ENCODE measurements at regions not wholly inside any gene's neighbourhood (a gene's known extent, or its start where the extent isn't known, plus 50 kb on each side); places are given as distances from the start of the nearest gene placed in this dataset.

DNA sequence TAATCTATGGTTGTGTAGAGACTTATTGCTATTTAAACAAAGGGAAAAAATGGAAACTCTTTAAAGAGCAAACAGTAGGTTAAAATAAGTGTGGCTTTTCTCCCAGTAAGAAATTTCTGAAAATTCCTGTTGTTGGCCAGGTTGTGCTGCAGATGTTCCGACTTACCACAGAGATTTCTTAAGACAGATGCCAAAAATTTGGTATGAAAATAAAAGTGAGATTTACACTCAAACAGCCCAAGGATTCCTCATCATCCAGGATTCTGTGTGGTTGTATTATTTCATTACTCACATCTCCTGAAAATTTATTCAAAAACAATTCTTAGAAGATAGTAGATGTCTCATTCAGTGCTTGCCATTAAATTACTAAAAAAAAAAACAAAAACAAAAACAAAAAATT lies 296.7 kb upstream of the PTBP2 start:
- no peak for TF ChIP-seq CTCF (IDR thresholded peaks at IDR 0.05; ENCODE audit: insufficient read depth, low read depth, low read length)
- no peak overlapping the region for H3K4me3 ChIP-seq (ENCODE audit: low read depth, low read length)
- DNase-seq (ENCODE audit: low read depth), result peak; percentile 10

DNA sequence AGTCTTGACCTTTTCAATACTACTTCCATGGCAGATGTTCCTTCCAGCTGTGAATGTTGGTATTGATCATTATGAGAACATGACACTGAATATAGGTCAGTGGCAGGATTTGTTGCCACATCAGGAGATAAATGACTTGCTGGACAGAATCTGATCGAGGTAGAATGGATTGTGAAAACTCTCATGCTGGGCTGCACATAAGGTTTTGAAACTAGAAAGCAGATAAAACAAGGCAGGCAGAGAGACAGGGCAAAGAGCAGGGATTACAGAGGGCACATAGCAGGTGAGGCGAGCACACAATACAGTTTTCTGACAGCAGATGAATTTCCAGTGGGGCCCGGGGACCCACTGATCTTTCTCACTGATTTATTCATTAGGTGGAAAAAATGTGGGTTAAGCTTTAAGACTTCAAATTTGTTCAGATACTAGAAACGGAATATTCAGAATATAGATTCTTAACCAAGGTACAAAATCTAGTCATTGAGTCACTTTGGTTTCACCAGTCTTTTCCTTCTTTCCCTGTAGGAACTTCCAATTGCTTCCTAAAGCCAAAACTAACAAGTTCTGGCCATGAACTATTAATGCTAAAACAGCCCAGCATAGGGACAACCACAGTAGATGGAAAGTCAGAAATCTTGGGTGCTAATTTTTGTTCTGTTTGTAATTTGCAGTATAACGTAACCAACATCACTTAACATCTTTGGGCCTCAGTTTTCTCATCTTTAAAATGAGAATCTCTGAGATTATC lies 296.0 kb upstream of the PTBP2 start:
- TF ChIP-seq CTCF (IDR thresholded peaks at IDR 0.05; ENCODE audit: insufficient read depth, low read depth, low read length), result no peak
- no peak for DNase-seq (ENCODE audit: low read depth)
- no peak overlapping the region for H3K4me3 ChIP-seq (ENCODE audit: low read depth, low read length)

GRCh38 chr1:96427616-96428015 lies 294.0 kb upstream of the PTBP2 start:
- TF ChIP-seq CTCF (IDR thresholded peaks at IDR 0.05; ENCODE audit: insufficient read depth, low read depth, low read length), result no peak
- no peak overlapping the region for H3K4me3 ChIP-seq (ENCODE audit: low read depth, low read length)
- DNase-seq (ENCODE audit: low read depth), result no peak

DNA sequence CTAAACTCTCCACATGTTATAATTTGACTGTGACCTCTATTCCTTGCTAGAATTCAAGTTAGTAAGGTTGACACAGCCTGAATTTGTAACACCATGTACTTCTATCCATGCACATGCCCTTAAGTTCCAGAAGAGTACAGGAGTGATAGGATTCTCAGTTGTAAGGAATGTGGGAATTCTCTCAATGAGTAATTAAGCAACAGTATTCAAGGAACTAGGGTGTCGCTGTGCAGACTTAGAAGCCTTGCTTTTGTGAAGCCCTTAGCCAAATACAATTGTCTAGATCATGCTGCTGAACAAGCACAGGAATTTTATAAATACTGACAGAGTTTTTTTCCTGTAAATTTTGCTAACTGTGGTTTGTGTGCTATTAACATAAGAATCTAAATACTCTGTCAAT lies 276.3 kb upstream of the PTBP2 start:
- H3K4me3 ChIP-seq (ENCODE audit: low read depth, low read length), result no peak overlapping the region
- no peak for DNase-seq (ENCODE audit: low read depth)
- TF ChIP-seq CTCF (IDR thresholded peaks at IDR 0.05; ENCODE audit: insufficient read depth, low read depth, low read length), result no peak

- DNase-seq (ENCODE audit: low read depth), result no peak
- no peak for TF ChIP-seq CTCF (IDR thresholded peaks at IDR 0.05; ENCODE audit: insufficient read depth, low read depth, low read length)
- H3K4me3 ChIP-seq (ENCODE audit: low read depth, low read length), result no peak overlapping the region
Observed at GRCh38 chr1:96464066-96464465, 257.5 kb upstream of the PTBP2 start.

- H3K4me3 ChIP-seq (ENCODE audit: low read depth, low read length), result no peak overlapping the region
- no peak for DNase-seq (ENCODE audit: low read depth)
- TF ChIP-seq CTCF (IDR thresholded peaks at IDR 0.05; ENCODE audit: insufficient read depth, low read depth, low read length), result no peak
Observed at GRCh38 chr1:96464522-96464921, 257.1 kb upstream of the PTBP2 start.

DNA sequence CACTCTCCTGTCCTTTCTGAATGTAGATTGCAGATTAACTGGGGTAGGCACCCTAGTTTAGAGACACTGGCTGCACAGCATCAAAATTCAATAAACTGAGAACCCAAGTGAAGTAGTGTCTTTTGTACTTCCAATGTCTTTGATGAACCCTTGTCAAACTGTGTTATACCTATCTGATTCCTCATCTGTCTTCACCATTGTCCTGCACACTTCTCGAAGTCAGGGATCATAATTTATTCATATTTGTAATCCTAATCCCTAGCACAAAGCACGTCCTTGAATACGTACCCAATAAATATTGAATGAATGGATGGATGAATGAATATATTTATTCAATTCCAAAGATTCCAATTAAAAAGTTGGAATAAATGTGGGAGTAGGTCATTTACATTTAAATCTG lies 256.6 kb upstream of the PTBP2 start:
- H3K4me3 ChIP-seq (ENCODE audit: low read depth, low read length), result no peak overlapping the region
- no peak for TF ChIP-seq CTCF (IDR thresholded peaks at IDR 0.05; ENCODE audit: insufficient read depth, low read depth, low read length)
- no peak for DNase-seq (ENCODE audit: low read depth)
